ENCODE measurements at regions not wholly inside any gene's neighbourhood (a gene's known extent, or its start where the extent isn't known, plus 50 kb on each side); places are given as distances from the start of the nearest gene placed in this dataset.

- Histone ChIP-seq H3K9me3 (ENCODE audit: low read length) (no peaks in the 10 kb centered on the region), H3K4me1 (ENCODE audit: insufficient read depth, low read length) (no peaks in the 10 kb centered on the region), H3F3A (ENCODE audit: low read length, unreplicated experiment) (no peaks in the 10 kb centered on the region), H3K27me3 (ENCODE audit: low read length) (no peaks in the 10 kb centered on the region), H3K36me3 (ENCODE audit: low read depth, low read length) (no peaks in the 10 kb centered on the region), H3K27ac (ENCODE audit: low read length) (no peak overlapping the region), H3K4me2 (ENCODE audit: low read length) (no peak overlapping the region), H3K9me2 (replicated peaks; ENCODE audit: low read length) (no peaks in the 10 kb centered on the region), H3K79me2 (ENCODE audit: low read length) (no peaks in the 10 kb centered on the region), H2AFZ (ENCODE audit: low read length) (no peak overlapping the region), H3K9ac (ENCODE audit: low read length) (no peak overlapping the region), H3K4me3 (ENCODE audit: low read length) (no peak overlapping the region), H4K20me1 (ENCODE audit: low read length) (no peaks in the 10 kb centered on the region)
- ATAC-seq (no peak), DNase-seq (no peak)
- TF ChIP-seq CTCF (conservative IDR thresholded peaks at IDR 0.05; ENCODE audit: low read depth, low read length) (no peak), EZH2 (IDR thresholded peaks at IDR 0.05; ENCODE audit: low read length, unreplicated experiment) (no peak), EZH2phosphoT487 (IDR thresholded peaks at IDR 0.05; ENCODE audit: borderline replicate concordance, low read length) (no peak)
- CTCF ChIA-PET, result no interaction called here
- intact Hi-C loops (cut with micrococcal nuclease), result no loop called here
- POLR2A ChIA-PET (ENCODE audit: unreplicated experiment), result no interaction called here
- no TSS peak for BruUV-seq (replicated peaks)
Observed at GRCh38 chr6:145283856-145284255, 451.5 kb downstream of the EPM2A start.

- intact Hi-C loops (cut with micrococcal nuclease), result no loop called here
- Histone ChIP-seq H3K27me3 (ENCODE audit: low read length) (no peaks in the 10 kb centered on the region), H3F3A (ENCODE audit: low read length, unreplicated experiment) (no peaks in the 10 kb centered on the region), H3K9me2 (replicated peaks; ENCODE audit: low read length) (no peaks in the 10 kb centered on the region), H3K27ac (ENCODE audit: low read length) (no peak overlapping the region), H3K9ac (ENCODE audit: low read length) (no peak overlapping the region), H3K79me2 (ENCODE audit: low read length) (no peaks in the 10 kb centered on the region), H4K20me1 (ENCODE audit: low read length) (no peaks in the 10 kb centered on the region), H3K4me1 (ENCODE audit: insufficient read depth, low read length) (no peaks in the 10 kb centered on the region), H2AFZ (ENCODE audit: low read length) (no peak overlapping the region), H3K9me3 (ENCODE audit: low read length) (no peaks in the 10 kb centered on the region), H3K4me3 (ENCODE audit: low read length) (no peak overlapping the region), H3K36me3 (ENCODE audit: low read depth, low read length) (no peaks in the 10 kb centered on the region), H3K4me2 (ENCODE audit: low read length) (no peak overlapping the region)
- no peak for TF ChIP-seq EZH2 (IDR thresholded peaks at IDR 0.05; ENCODE audit: low read length, unreplicated experiment)
- TF ChIP-seq EZH2phosphoT487 (IDR thresholded peaks at IDR 0.05; ENCODE audit: borderline replicate concordance, low read length), result no peak
- no peak for TF ChIP-seq CTCF (conservative IDR thresholded peaks at IDR 0.05; ENCODE audit: low read depth, low read length)
- ChIA-PET POLR2A (ENCODE audit: unreplicated experiment) (no interaction called here), CTCF (no interaction called here)
- no peak for ATAC-seq
- no TSS peak for BruUV-seq (replicated peaks)
- DNase-seq, result no peak
Observed at GRCh38 chr6:145286916-145287315, 448.4 kb downstream of the EPM2A start.

GRCh38 chr6:145289573-145289972 lies 445.7 kb downstream of the EPM2A start:
- no peaks in the 10 kb centered on the region for H3K9me2 ChIP-seq (replicated peaks; ENCODE audit: low read length)
- no peaks in the 10 kb centered on the region for H3K4me1 ChIP-seq (ENCODE audit: insufficient read depth, low read length)
- CTCF ChIA-PET, result no interaction called here
- POLR2A ChIA-PET (ENCODE audit: unreplicated experiment), result no interaction called here
- H3K27ac ChIP-seq (ENCODE audit: low read length), result no peak overlapping the region
- no peaks in the 10 kb centered on the region for H4K20me1 ChIP-seq (ENCODE audit: low read length)
- no peak for DNase-seq
- no peaks in the 10 kb centered on the region for H3K79me2 ChIP-seq (ENCODE audit: low read length)
- no peak overlapping the region for H3K4me2 ChIP-seq (ENCODE audit: low read length)
- intact Hi-C loops (cut with micrococcal nuclease), result no loop called here
- H3K36me3 ChIP-seq (ENCODE audit: low read depth, low read length), result no peaks in the 10 kb centered on the region
- H3K9me3 ChIP-seq (ENCODE audit: low read length), result no peaks in the 10 kb centered on the region
- no peak for ATAC-seq
- TF ChIP-seq EZH2 (IDR thresholded peaks at IDR 0.05; ENCODE audit: low read length, unreplicated experiment) (no peak), CTCF (conservative IDR thresholded peaks at IDR 0.05; ENCODE audit: low read depth, low read length) (no peak), EZH2phosphoT487 (IDR thresholded peaks at IDR 0.05; ENCODE audit: borderline replicate concordance, low read length) (no peak)
- H3K9ac ChIP-seq (ENCODE audit: low read length), result no peak overlapping the region
- no peak overlapping the region for H2AFZ ChIP-seq (ENCODE audit: low read length)
- no TSS peak for BruUV-seq (replicated peaks)
- no peaks in the 10 kb centered on the region for H3F3A ChIP-seq (ENCODE audit: low read length, unreplicated experiment)
- H3K4me3 ChIP-seq (ENCODE audit: low read length), result no peak overlapping the region
- H3K27me3 ChIP-seq (ENCODE audit: low read length), result no peaks in the 10 kb centered on the region

Measured in PC-3 (cell line).